GM18519 (cell line): ENCODE measurements at regions not wholly inside any gene's neighbourhood (a gene's known extent, or its start where the extent isn't known, plus 50 kb on each side); places are given as distances from the start of the nearest gene placed in this dataset.
"Not testable (repeated sequence)": the region's sequence is repeated elsewhere in the genome, so short reads cannot be mapped to it uniquely, and the experiment has no call there.

Experiments
- ATAC-seq: cut with Tn5 transposase; IDR thresholded peaks from one replicate; pipeline ENCODE4 v1.9.1; 2021; ENCODE audit warnings: mild to moderate bottlenecking, moderate library complexity; ENCODE audit not compliant: unreplicated experiment, low FRiP score

GRCh38 chr12:75766263-75767160 is 255.1 kb upstream of the KRR1 start:
- ATAC-seq = no peak

DNA sequence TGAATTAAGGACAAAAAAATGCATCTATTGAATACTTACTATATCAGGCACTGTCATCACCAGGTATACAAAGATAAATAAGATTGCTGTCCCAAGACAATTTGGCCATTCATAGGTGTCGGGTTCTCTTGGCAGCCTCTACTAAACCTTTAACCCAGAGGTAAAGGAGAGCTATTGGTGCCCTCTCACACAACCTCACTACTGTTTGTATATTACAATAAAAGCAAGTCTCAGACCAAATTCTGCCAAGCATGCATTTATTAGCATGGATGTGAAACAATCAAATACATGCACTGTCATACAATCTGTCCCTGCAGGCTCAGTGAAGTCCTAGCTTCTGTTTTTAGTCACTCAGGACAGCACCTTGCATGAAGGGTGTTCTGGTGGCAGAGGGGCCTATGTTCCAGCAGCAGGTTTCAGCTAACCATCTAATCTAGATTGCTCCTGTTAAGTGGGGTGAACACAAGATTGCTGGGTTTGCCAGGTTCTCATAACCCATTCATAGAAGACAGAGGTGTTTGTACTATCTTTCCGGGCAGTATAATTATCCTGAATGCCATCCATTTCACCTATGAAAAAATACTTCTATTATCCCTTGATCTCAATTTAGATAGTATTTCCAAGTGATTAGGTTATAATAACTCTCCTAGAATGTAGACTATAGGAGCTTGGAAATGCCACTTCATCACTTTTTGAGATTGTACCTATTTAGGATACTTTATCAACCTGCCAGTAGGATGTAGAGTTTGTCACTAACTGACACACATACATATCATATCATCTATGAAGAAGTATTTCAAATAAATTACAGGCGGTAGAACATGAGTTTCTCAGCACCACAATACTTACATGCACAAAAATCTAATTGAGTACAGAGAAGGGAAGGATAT is 254.0 kb upstream of the KRR1 start:
- ATAC-seq = no peak

DNA sequence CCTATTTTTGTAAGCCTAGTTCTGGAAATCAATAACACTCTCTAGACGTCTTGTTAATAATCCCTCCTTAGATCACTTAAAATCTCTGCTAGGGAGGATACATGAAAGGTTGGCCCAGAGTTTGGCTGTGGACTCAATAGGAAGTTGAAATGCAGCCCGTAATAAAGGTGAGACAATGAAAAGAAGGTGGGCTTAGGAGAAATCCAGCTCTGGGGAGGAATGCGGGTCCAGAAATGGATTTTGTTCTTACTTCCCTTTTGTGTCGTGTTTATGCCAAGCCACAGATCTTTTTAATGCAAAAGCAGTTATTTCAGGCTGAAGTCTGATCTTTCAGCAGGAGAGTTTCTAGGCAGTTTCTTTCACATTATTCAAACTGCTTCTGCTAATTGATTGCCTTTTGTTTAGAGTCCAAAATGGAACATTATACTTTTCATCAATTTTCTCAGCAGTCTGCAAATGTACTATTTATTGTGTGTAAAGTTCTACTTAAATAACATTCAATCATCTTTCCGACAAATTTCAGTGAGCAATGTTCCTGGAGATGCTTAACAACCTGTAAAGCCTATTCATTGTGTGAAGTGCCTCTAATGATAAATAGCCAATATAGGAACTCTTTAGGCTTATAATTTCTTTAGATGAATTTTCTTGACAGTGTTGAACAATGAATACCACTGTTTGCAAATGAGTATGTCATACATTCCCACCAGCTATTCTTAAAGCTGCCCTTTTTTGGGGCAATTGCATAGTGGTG is 252.9 kb upstream of the KRR1 start:
- ATAC-seq = no peak

GRCh38 chr12:75760573-75761294 is 249.3 kb upstream of the KRR1 start:
- no peak for ATAC-seq

- no peak for ATAC-seq
Measured at GRCh38 chr12:75759842-75760572, 248.6 kb upstream of the KRR1 start.

DNA sequence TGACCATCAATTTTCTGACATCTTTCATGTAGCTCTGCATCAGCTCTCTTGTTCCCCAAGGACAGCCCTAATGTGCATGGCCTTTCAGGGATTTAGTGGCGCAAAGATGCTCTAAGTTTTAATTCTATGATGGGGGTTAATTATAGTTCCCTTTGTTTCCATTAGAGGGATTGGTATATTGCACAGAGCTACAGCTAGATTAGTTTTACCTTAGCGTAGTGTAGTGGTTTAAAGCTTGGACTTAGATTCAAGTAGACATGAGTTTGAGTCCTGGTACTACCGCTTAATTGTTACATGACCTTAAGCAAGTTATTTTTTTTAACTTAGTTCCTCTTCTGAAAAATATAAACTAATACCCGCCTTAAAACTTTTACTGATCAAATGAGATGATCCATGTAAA is 247.8 kb upstream of the KRR1 start:
- ATAC-seq = no peak

DNA sequence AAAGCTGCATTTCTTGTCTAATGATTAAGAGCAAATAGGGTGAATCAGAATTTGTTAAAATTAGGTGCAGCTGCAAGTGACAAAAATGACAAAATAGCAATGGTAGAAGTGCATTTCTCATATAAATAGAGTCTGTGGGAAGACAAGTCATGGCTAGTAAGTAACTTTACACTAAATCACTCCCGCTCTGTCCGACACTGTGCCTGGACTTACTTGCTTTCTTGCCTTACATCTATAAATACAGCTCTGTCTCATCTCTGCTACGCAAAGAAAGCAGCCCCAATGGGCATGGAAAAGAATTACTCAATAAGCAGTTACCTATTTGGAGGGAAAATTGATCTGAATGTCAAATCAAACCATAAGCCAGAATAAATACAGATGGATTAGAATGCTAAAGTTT is 245.4 kb upstream of the KRR1 start:
- no peak for ATAC-seq

- no peak for ATAC-seq
Measured at GRCh38 chr12:75756111-75756510, 244.7 kb upstream of the KRR1 start.

DNA sequence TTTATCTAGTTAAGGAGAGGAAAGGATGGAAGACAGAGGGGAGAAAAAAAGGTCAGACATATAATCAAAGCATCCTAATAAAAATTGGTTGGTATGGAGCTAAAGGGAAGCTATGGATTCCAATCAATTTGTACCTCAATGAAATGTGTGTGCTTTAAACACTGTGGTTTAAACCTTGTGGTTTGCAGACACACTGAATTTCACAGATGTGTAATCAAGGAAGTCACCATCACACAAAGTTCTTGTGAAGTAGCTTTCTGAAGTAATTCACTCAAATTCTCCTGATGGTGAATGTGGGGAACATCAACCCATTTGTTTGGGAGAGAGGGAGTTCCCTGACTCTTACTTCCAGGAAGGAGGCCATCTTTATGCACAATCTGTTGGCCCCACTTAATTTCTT is 243.3 kb upstream of the KRR1 start:
- ATAC-seq = no peak

- no peak for ATAC-seq
Measured at GRCh38 chr12:75754141-75754540, 242.7 kb upstream of the KRR1 start.

GRCh38 chr12:75751769-75752471 is 240.5 kb upstream of the KRR1 start:
- no peak for ATAC-seq

DNA sequence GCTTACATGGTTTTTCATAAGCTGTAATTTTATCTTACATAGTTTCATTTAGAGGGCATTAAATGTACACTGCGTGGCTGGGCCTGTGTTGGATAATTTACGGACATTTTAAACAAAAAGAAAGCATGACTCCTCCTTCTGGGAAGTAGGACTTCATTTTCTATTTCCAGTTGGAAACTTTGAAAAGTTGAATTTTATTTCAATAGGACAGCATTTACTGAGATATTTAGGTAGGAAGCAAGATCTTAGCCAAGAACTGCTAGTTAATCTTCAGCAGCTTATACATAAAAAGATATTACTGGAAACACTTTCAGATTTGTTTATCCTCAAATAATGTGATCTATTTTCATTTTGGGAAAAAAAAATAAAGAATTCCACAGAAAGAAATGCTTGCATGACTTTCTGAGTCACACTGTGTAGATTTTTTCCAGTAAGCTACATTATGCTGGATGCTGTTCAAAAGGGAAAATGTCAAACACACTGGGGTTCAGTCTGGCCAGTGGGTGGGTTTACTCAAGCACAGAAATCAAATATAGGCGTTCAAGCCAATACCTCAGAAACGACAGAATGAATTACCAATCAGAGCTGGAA is 239.4 kb upstream of the KRR1 start:
- ATAC-seq = no peak

DNA sequence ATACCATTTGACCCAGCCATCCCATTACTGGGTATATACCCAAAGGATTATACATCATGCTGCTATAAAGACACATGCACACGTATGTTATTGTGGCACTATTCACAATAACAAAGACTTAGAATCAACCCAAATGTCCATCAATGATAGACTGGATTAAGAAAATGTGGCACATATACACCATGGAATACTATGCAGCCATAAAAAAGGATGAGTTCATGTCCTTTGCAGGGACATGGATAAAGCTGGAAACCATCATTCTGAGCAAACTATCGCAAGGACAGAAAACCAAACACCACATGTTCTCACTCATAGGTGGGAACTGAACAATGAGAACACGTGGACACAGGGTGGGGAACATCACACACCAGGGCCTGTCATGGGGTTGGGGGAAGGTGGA is 237.6 kb upstream of the KRR1 start:
- ATAC-seq = not testable (repeated sequence)

DNA sequence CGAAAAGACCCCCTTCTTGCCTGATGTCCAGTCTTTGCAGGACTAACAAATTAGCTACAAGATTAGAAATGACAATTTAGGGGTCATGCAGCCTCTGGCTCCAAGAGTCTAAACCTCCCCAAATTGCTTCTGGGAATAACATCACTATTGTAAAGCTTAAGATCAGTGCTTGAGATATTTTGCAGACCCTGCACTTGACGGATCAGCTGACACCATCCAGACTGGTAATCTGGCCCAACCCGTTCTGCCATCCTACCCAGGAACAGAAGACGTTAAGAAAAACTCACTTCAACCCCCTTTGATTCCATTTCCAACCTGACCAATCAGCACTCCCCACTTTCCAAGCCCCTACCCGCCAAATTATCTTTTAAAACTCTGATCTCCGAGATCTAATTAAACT is 236.7 kb upstream of the KRR1 start:
- no peak for ATAC-seq

DNA sequence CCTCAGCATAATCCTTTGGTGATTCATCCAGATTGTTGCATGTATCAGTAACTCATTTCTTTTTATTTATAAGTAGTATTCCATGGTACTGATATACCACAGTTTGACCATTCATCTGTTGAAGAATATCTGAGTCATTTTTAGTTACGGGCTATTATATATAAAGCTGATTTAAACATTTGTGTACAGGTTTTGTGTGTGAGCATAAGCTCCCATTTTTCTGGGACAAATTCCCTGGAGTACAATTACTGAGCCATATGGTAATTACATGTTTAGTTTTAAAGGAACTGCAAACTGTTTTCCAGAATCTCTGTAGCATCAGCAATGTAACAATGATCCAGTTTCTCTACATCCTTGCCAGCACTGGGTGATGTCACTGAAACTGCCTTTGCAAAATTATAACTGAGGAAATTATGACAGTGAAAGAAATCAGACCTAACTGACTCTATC is 236.2 kb upstream of the KRR1 start:
- ATAC-seq = no peak

DNA sequence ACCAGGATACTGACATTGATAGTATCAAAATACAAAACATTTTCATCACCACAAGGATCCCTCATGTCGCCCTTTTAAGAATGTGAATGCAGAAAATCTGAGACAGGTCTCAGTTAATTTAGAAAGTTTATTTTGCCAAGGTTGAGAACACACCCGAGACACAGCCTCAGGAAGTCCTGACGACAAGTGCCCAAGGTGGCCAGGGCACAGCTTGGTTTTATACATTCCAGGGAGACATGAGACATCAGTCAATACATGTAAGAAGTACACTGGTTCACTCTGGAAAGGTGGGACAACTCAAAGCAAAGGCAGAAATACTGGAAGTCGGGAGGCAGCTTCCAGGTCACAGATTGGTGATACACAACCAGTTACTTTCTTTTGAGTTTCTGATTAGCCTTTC is 235.2 kb upstream of the KRR1 start:
- ATAC-seq = no peak

DNA sequence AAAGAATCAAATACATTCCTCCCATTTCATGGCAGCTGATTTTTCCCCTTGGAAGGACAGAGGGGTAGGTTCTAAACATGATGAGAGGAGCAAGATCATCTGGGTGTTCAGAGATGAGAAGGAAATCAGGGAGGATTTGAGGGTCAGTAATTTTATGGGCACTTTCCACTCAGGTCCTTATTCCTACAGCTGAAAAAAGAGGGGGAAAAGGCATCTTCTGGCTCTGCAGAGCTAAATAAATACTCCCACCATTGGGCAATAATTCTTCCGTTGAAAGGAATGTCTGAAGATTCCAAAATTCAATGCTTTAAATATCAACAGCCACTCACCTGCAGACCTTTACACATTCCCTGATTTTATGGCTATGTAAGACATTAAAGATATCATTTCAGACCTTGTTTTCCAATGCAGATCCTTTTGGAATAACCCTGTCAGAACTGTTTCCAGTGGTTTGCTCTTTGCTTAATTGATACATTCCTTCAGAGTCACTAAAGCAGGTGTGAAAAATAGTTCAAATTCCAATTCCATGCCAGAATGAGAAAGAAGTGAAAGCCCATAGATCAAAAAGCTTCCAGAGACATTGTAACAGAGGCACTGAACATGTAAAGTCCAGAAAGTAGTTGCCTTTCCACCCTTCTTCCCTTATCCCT is 233.3 kb upstream of the KRR1 start:
- ATAC-seq = no peak

- no peak for ATAC-seq
Measured at GRCh38 chr12:75742961-75743360, 231.6 kb upstream of the KRR1 start.
